ENCODE measurements at regions not wholly inside any gene's neighbourhood (a gene's known extent, or its start where the extent isn't known, plus 50 kb on each side); places are given as distances from the start of the nearest gene placed in this dataset.

- Histone ChIP-seq H3K27ac (ENCODE audit: low read depth in 1 of 2, low read length in 2 of 2) (no peak overlapping the region), H3K36me3 (ENCODE audit: insufficient read depth, low read length) (no peaks in the 10 kb centered on the region), H3K4me3 (ENCODE audit: low read length) (no peak overlapping the region), H3K9me3 (ENCODE audit: control insufficient read depth in 1 of 2, insufficient read depth in 1 of 2, low read length in 2 of 2) (no peaks in the 10 kb centered on the region), H3K27me3 (ENCODE audit: control insufficient read depth in 1 of 2, insufficient read depth in 2 of 2, low read length in 2 of 2) (no peaks in the 10 kb centered on the region), H3K4me1 (ENCODE audit: insufficient read depth, low read length) (no peaks in the 10 kb centered on the region)
- intact Hi-C loops (cut with DNase I, micrococcal nuclease): no loop called here
- TF ChIP-seq CTCF (IDR thresholded peaks at IDR 0.05): no peak
- DNase-seq: no peak
- Mint-ChIP-seq H3K4me1 (ENCODE audit: low read depth) (no peaks in the 10 kb centered on the region), H3K27ac (no peak overlapping the region), H3K9me3 (peaks cover 5% of the 10 kb centered on the region), H3K4me3 (no peak overlapping the region), H3K36me3 (ENCODE audit: low read depth) (no peaks in the 10 kb centered on the region), H3K27me3 (no peaks in the 10 kb centered on the region)
- ChIA-PET CTCF (no interaction called here), POLR2A (no interaction called here)
- no peak for ATAC-seq (ENCODE audit: poor library complexity)
Observed at GRCh38 chr1:79660129-79660528, 653.6 kb upstream of the ADGRL4 start.

GRCh38 chr1:79657951-79658658 is 651.6 kb upstream of the ADGRL4 start:
- H3K4me3 ChIP-seq (ENCODE audit: low read length): no peak overlapping the region
- TF ChIP-seq CTCF (IDR thresholded peaks at IDR 0.05): no peak
- H3K27ac ChIP-seq (ENCODE audit: low read depth in 1 of 2, low read length in 2 of 2): no peak overlapping the region
- intact Hi-C loops (cut with DNase I, micrococcal nuclease): no loop called here
- CTCF ChIA-PET: no interaction called here
- POLR2A ChIA-PET: no interaction called here
- no peaks in the 10 kb centered on the region for H3K4me1 ChIP-seq (ENCODE audit: insufficient read depth, low read length)
- H3K4me3 Mint-ChIP-seq: no peak overlapping the region
- peaks cover 5% of the 10 kb centered on the region for H3K9me3 Mint-ChIP-seq
- no peaks in the 10 kb centered on the region for H3K27me3 Mint-ChIP-seq
- DNase-seq (no peak), ATAC-seq (ENCODE audit: poor library complexity) (no peak)
- H3K27ac Mint-ChIP-seq: no peak overlapping the region
- H3K4me1 Mint-ChIP-seq (ENCODE audit: low read depth): no peaks in the 10 kb centered on the region
- H3K36me3 ChIP-seq (ENCODE audit: insufficient read depth, low read length): no peaks in the 10 kb centered on the region
- no peaks in the 10 kb centered on the region for H3K27me3 ChIP-seq (ENCODE audit: control insufficient read depth in 1 of 2, insufficient read depth in 2 of 2, low read length in 2 of 2)
- no peaks in the 10 kb centered on the region for H3K36me3 Mint-ChIP-seq (ENCODE audit: low read depth)
- H3K9me3 ChIP-seq (ENCODE audit: control insufficient read depth in 1 of 2, insufficient read depth in 1 of 2, low read length in 2 of 2): no peaks in the 10 kb centered on the region

DNA sequence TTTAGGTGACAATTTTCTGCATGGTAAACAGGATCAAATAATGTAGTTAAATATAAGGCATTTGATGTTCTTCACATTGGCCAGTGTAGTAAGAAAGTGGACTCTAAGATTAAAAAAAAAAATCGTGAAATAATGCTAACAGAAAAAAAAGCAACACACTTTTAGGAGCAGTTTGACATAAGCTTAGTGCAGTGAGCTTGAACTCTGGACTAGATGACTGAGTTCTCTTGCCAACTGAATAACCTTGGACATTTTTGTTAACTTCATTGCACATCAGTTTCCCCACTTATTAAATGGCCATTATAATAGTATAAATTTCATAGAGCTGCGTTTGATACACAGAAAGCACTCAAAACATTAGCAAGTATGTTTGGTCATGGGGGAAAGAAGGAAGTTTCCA is 649.3 kb upstream of the ADGRL4 start:
- H3K27ac ChIP-seq (ENCODE audit: low read depth in 1 of 2, low read length in 2 of 2): no peak overlapping the region
- ChIA-PET CTCF (no interaction called here), POLR2A (no interaction called here)
- intact Hi-C loops (cut with DNase I, micrococcal nuclease): no loop called here
- no peak overlapping the region for H3K4me3 ChIP-seq (ENCODE audit: low read length)
- no peaks in the 10 kb centered on the region for H3K4me1 ChIP-seq (ENCODE audit: insufficient read depth, low read length)
- Mint-ChIP-seq H3K36me3 (ENCODE audit: low read depth) (no peaks in the 10 kb centered on the region), H3K27ac (no peak overlapping the region), H3K9me3 (peaks cover 3% of the 10 kb centered on the region), H3K4me1 (ENCODE audit: low read depth) (no peaks in the 10 kb centered on the region), H3K27me3 (no peaks in the 10 kb centered on the region), H3K4me3 (no peak overlapping the region)
- H3K36me3 ChIP-seq (ENCODE audit: insufficient read depth, low read length): no peaks in the 10 kb centered on the region
- ATAC-seq (ENCODE audit: poor library complexity) (no peak), DNase-seq (no peak)
- no peak for TF ChIP-seq CTCF (IDR thresholded peaks at IDR 0.05)
- H3K27me3 ChIP-seq (ENCODE audit: control insufficient read depth in 1 of 2, insufficient read depth in 2 of 2, low read length in 2 of 2): no peaks in the 10 kb centered on the region
- no peaks in the 10 kb centered on the region for H3K9me3 ChIP-seq (ENCODE audit: control insufficient read depth in 1 of 2, insufficient read depth in 1 of 2, low read length in 2 of 2)
